RKO (cell line): ENCODE measurements at regions not wholly inside any gene's neighbourhood (a gene's known extent, or its start where the extent isn't known, plus 50 kb on each side); places are given as distances from the start of the nearest gene placed in this dataset.
A peak's percentile ranks its signal among the peaks of the same experiment; 100 is the strongest.

ENCODE experiments used
- DNase-seq: peaks from one replicate; pipeline ENCODE4 v3.0.0-alpha.2; 2016; ENCODE audit warnings: low spot score

DNA sequence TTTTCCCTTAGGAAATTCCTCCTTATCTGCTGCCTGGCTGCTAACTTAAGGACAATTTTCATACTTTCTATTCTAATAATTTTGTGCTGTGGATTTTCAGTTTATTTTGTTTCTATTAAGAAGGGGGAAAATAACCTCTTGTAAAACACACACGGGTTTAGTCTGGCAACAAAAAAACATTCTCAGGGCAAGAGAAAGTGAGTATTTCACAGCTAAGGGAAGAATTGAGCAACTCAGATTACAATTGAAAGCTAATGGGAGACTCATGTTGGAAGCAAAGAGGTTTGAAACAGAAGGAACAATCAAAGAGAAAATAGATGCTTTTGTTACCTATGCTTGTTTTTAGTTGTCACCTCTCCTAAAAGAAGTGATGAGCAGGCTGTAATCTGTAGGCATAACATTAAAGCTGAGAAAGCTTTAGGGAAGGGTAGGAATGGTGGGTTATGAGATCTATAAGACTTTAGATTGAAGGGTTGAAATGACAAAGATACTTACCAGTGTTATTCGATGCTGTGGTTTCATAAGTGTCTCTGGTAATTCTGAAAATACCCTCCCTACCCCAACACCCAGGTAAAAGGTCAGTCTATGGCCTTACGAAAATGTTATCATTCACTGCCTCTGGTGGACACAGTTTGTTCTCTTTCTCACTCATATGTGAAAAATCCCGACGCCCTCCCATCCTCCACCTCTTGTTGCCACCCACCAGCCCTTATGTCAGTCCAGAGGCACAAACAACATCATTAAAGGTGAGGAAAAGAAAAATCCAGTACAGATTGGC is 510.9 kb downstream of the TXNL1 start:
- no peak for DNase-seq

DNA sequence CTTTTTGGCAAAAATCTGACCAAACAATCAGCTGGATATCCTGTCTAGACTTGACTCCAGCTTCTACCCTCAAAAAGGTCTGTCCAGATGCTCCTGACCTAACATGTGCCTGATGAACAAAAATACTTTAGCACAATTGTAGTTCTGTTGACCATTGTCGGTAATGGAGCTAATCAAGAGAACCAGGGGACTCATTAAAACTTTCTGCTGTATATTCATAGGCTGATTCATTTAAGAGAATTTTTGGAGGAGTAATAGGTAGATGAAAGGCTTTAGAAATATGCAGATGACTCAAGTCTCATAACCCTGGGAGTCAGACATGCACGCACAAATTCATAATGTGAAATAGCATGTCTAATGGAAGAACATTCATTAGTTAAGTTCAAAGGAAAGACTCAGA is 514.2 kb downstream of the TXNL1 start:
- DNase-seq: no peak

- no peak for DNase-seq
Observed at GRCh38 chr18:56121669-56122068, 516.7 kb downstream of the TXNL1 start.

DNA sequence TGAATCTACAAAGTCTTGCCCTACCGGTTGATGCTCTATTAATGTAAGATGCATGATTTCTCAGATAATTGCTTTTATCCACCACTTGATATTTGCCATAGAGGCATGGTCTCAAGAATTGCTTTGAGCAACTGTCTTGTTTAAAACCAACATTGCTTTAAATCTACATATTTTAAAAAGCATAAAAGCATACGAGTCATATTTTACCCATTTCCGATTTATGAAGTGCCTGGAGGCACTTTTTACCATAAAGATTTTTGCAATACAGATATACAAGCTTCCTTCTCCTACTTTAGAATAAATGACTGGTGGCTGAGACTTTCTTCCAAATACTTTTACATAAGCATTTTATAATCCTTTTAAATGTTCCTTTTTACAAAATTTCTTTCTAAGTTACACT is 517.6 kb downstream of the TXNL1 start:
- no peak for DNase-seq

GRCh38 chr18:56119681-56120080 is 518.7 kb downstream of the TXNL1 start:
- no peak for DNase-seq

DNA sequence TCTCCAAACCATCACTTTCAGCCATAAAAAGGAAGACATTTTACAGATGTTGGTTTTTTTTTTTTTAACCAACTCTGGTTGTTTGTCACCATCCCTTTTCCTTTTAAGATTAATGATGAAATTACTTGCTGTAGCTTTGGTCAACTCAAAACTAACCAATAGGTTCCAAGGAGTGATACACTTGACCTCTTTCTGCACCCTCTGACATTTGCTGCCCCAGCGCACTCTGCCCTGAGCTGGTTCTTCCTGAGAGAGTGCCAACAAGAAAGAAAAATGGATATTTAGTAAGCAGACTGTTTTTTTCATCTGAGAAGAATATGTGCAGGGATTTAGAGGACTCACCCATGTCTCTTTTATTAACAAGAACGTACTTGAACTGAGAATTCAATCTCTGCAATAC is 520.0 kb downstream of the TXNL1 start:
- no peak for DNase-seq

DNA sequence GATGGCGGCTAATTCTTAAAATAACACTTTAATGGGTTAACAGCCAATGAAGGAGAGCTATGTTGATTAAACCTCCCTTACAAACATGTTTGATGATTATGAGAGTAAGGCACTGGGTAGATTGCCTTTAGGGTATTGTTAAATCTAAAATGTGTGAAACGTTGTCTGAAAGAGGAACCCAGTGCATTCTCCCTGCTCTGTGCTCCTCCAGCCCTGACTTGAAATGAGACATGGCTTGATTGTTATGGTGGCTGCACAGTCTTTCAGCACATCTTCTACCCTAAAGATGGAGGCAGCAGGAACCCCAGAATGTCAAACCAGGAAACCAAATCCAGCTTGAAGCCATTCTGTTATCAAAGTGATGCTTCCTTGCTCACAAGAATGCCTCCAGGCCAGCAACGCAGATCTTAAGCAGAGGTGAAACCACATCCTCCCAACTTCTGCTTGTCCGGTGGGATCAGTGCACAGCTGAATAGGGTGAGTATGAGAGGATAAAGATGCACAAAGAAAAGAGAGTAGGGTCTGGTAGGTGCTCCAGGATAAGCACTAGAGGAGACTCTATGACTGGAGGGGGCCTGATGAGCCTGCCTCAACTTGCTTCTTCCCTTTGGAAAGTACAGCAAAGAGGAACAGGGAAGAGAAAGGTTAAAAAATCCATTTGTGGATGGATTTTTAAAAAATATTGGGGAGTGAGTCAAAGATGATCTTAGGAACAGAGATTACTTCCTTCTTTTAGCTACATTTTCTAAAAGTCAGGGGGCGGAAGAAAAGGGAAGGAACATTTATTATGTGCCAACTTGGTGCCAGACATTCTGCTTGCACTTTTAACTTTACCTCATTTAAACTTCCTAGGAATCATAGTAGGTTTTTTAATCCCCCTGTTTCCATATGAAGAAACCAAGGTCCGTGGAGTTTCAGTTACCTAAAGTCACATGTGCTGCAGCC is 523.0 kb downstream of the TXNL1 start:
- no peak for DNase-seq

DNA sequence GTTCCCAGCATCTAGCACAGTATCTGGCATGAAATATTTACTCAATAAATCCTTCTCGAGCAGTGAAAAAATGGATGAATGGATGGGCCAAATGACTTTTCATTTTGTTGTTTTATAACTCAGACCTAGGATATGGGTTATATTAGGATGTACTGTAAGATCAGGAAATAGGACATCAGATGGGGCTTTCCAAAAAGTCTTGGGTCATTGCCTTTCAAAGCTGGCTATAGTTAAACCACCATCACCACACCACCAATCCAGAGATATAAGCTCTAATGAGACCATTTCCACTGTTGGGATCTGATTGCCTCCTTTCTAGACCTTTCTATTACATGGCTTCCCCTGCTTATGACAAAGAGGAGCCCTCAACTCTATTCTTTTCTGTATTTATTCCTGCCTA is 525.0 kb upstream of the TCF4 start:
- no peak for DNase-seq

DNA sequence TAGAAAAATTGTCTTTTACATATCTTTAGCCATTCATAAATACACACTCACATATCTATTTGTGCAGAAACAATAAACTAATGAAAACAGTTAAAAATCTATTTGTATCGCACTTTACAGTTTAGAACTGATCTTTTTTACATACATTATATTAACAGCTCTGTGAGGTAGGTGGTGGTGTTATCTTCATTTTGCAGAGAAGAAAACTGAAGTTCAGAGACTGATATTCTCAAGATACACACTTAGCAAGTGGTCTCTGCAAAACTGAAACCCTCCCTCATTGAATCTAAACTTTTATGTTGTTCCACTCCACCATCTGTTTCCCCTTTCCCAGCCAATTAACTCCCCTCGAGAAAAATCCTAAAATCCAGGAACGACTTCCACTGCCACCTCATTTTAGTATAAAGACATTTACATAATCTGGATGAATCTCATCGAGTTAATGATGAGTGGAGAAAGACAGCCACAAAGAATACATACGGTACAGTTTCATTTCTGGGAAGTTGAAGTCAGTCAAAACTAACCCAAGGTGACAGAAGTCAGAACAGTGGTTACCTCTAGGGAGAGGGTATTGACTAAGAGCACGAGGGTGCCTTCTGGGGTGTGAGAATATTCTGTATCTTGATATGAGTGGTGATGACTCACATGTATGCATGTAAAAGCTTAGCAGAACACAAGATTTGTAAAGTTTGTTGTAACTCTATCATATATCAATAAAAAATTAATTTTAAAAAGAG is 524.2 kb upstream of the TCF4 start:
- DNase-seq: peak; percentile 15

DNA sequence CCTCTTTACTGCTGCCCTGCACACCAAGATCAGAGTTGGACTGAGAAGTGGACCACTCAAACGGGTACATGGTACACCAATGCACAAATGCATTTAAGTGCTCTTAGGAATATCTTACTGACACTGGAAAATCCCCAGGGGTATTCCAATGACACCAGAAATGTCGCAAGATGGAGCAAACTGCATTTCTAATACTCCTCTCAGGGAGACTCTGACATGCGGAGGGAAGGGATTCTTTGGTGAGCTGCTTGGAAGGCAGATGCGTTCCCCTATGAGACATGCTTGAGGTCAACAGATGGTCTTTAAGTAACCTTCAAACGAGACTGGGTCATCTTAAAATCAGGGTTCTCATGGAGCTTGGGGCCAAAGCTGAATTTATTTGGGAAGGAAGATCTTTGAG is 521.8 kb upstream of the TCF4 start:
- no peak for DNase-seq

DNA sequence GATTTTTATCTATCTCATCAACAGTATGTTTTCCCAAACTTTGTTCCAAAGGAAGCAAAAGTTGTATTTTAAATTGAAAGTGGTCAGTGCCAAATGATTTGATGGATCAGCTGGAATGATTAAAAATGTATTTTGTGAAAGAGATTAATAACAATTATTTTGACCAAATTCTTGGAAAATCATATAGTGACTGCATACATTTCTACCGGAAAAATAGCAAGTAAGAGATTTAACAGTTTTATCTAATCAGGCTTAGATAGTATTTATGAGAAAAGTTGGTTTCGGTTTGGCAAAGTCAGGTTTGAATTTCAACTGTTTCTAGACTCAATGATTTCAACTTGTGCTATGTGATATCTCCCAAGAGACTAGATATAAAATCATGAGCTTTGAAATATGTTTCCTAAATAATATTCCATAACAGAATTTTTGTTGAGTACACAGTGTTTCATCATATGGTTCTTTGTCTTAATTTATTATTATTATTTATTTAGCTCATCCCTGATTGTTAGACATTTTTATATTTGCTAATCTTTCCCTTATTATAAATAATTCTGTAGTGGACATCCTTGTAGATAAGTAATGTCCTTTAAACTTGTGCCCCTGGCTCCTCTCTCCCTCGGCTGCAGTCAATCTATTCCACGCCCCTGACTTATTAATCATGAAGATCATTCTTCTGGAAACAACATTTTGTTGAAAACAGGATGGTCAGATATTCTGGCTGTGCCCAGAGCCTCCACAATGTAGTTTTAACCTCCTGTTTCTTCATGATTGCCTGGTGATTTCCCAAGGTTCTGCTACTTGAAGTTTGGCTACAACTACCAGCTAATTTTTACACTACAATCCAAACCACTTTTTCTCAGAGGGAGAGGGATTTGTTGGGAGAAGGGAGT is 520.7 kb upstream of the TCF4 start:
- no peak for DNase-seq

GRCh38 chr18:56107821-56108477 is 520.0 kb upstream of the TCF4 start:
- no peak for DNase-seq

DNA sequence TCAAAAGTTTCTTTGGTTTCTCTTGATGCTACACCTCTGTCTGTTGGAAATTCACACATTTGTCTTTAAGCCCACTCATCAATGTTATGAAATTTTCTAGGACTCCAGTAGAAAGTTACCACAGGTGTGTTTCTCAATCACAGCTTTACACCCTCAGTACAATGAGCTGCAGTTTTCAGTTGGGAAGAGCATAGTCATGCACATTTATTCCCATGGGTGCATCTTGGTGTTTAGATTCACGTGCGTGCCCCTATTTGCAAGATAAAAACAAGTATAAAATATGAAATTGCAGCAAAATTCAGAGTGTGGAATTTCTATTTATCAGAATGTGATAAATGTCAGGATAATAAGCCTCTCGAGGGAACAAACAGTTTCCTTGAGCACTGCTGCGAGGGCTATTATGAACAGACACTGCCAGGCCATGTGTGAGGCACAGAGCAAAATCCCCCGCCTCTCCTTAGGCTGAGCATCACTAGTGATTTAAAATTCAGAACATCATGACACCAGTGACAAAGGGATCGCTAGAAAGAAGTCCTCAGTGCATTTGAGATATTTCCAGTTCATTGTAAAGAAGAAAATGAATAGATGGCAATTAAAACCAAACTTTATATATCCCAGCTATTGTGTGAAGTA is 512.2 kb upstream of the TCF4 start:
- no peak for DNase-seq

DNA sequence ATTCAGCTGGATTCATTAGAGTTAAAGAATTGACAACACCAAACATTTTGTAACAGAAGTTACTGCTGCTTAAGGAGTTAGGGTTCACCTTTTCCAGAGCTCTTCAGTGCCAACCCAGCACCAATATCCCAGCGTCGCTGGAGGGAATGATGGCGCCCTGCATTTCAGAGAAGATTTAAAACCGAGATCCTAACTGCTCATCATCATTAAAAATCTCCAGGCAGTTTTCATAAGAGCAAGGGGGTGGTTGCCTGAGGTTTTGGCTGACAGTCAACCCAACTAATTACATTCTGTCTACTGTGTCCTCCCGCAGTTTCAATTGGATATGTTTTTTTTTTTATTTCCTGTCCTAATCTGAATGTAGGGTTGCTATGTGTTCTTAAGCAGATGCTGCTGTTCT is 509.6 kb upstream of the TCF4 start:
- DNase-seq: no peak

- no peak for DNase-seq
Observed at GRCh38 chr18:56096861-56097260, 508.9 kb upstream of the TCF4 start.

- DNase-seq: no peak
Observed at GRCh38 chr18:56089612-56090258, 501.7 kb upstream of the TCF4 start.

DNA sequence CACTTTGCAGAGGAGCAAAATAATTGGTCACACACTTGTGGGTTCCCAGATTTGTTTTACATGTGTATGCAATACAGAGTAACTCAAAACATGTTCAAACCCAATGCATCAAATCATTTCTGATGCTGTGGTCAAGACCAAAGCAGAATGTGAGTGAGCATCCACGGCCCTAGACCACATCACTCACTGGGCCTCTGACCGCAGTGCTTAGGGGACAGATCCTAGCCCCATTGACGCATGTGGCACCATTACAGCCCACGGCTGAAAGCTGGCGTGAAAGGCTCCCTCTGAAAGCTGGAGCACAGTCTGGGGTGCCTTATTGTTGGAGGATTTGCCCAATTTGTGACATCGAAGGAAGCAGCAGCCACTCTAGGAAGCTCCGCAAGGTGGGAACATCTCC is 498.8 kb upstream of the TCF4 start:
- DNase-seq: no peak

DNA sequence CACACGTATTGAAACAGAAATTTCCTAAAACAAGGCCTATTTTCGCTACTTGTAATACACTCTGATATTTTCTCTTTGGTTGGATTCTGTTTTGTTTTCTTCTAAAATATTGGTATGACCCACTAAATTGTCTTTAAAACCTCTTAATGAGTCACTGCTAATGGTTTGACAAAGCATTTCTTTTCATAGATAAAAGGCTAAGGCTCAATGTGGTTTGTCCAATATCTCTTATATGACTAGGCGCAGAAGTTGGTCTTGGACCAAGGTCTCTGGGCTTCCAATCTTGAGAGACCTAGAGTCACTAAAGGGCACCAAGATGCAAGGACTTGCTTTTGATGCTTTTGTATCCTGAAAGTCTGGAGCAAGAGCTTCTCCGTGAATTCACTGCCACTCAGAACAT is 498.2 kb upstream of the TCF4 start:
- DNase-seq: no peak

DNA sequence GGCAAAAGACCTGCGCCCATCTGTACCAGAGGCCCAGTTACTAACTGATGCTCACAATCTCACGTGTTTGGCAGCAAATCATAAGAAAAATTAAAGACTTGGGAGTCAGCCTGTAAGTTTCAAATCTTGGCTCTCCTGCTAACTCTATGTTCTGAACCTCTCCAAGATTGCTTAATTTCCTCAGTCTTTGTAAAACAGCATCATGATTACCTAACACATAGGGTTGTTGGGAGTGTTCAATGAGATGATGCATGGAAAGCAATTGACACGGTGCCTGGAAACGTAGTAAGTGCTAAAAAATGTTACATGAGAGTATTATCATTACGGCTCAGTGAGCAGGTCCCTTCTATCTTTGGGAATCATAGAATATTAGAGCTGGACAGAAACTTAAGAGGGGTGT is 497.6 kb upstream of the TCF4 start:
- no peak for DNase-seq
